Caco-2 (cell line): ENCODE measurements at regions not wholly inside any gene's neighbourhood (a gene's known extent, or its start where the extent isn't known, plus 50 kb on each side); places are given as distances from the start of the nearest gene placed in this dataset.

Experiments used
- BruUV-seq: library from RNA; stranded (reverse); fragments of 400-500 nt; replicated peaks from 2 replicates; lab custom pipeline; 2021; lab: Mats Ljungman, UMichigan
- CTCF ChIA-PET: fragments of 300-600 bp; sonication (Branson Sonifier 250); formaldehyde crosslinking; loops from one replicate; lab custom pipeline; 2022; ENCODE audit warnings: antibody characterized with exemption; lab: Charles Lee
- POLR2A ChIA-PET: fragments of 300-600 bp; sonication (Branson Sonifier 250); formaldehyde crosslinking; loops from one replicate; lab custom pipeline; 2022; ENCODE audit warnings: antibody characterized with exemption; lab: Charles Lee
- DNase-seq, 2 experiments: peaks; one replicate each; pipeline versions ENCODE4 v3.0.0 to v3.0.0-alpha.2; 2020 to 2022
- H3K27me3 ChIP-seq: replicated peaks from 2 replicates; pipeline ENCODE4 v1.6.0; 2011; ENCODE audit warnings: low read length; ENCODE audit not compliant: control insufficient read depth, insufficient read depth
- H3K36me3 ChIP-seq: 2 replicates; pipeline ENCODE4 v1.5.1; 2011; ENCODE audit warnings: low read length; ENCODE audit not compliant: control insufficient read depth, insufficient read depth
- H3K4me1 ChIP-seq: fragments of 250-450 bp; sonication (Bioruptor Pico); 2 replicates; pipeline ENCODE4 v1.5.1; 2020; ENCODE audit warnings: mild to moderate bottlenecking
- H3K4me3 ChIP-seq: 2 replicates; pipeline ENCODE4 v1.5.1; 2011; ENCODE audit warnings: low read depth, mild to moderate bottlenecking, control low read depth, low read length
- H3K9me3 ChIP-seq: fragments of 250-450 bp; sonication (Bioruptor Pico); 2 replicates; pipeline ENCODE4 v1.5.1; 2020; ENCODE audit warnings: mild to moderate bottlenecking, moderate library complexity
- H3K27ac Mint-ChIP-seq: one replicate; pipeline ENCODE4 v1.8.0; 2022; ENCODE audit warnings: mixed read lengths; ENCODE audit not compliant: unreplicated experiment
- H3K27me3 Mint-ChIP-seq: one replicate; pipeline ENCODE4 v1.8.0; 2022; ENCODE audit warnings: mixed read lengths; ENCODE audit not compliant: insufficient read depth, unreplicated experiment
- H3K36me3 Mint-ChIP-seq: one replicate; pipeline ENCODE4 v1.8.0; 2022; ENCODE audit warnings: mild to moderate bottlenecking, mixed read lengths; ENCODE audit not compliant: insufficient read depth, unreplicated experiment
- H3K4me1 Mint-ChIP-seq: one replicate; pipeline ENCODE4 v1.8.0; 2022; ENCODE audit warnings: low read depth, mixed read lengths; ENCODE audit not compliant: unreplicated experiment
- H3K4me3 Mint-ChIP-seq: one replicate; pipeline ENCODE4 v1.8.0; 2022; ENCODE audit warnings: mild to moderate bottlenecking, moderate library complexity, mixed read lengths; ENCODE audit not compliant: unreplicated experiment
- H3K9me3 Mint-ChIP-seq: one replicate; pipeline ENCODE4 v1.8.0; 2022; ENCODE audit warnings: mixed read lengths; ENCODE audit not compliant: unreplicated experiment
- CTCF ChIP-seq, 2 experiments: fragments of 200-600 bp in 1 of 2; IDR thresholded peaks; 1 replicate in 1 of 2; 2 replicates in 1 of 2; pipeline versions ENCODE4 v1.5.1 to v1.8.0; 2011 to 2022; ENCODE audit warnings: antibody characterized with exemption in 1 of 2, control low read depth in 1 of 2, inconsistent platforms in 1 of 2, low read depth in 1 of 2, low read length in 1 of 2, mild to moderate bottlenecking in 1 of 2, moderate library complexity in 1 of 2; ENCODE audit not compliant: insufficient read depth in 1 of 2, severe bottlenecking in 1 of 2, unreplicated experiment in 1 of 2
- intact Hi-C: fragments of 100-400 bp; cut with micrococcal nuclease; formaldehyde crosslinking; loops from one replicate; pipeline ENCODE4 v1.10.0; 2022; ENCODE audit not compliant: unreplicated experiment

- CTCF ChIA-PET: no interaction called here
- POLR2A ChIA-PET: no interaction called here
- Histone ChIP-seq H3K4me3 (no peak overlapping the region), H3K9me3 (no peaks in the 10 kb centered on the region), H3K36me3 (no peaks in the 10 kb centered on the region), H3K27me3 (no peaks in the 10 kb centered on the region), H3K4me1 (peaks cover 12% of the 10 kb centered on the region)
- DNase-seq: no peak
- Mint-ChIP-seq H3K36me3 (no peaks in the 10 kb centered on the region), H3K4me3 (no peak overlapping the region), H3K27me3 (peaks cover 9% of the 10 kb centered on the region), H3K9me3 (no peaks in the 10 kb centered on the region), H3K27ac (peak overlapping the region; percentile 45), H3K4me1 (peaks cover 9% of the 10 kb centered on the region)
- TF ChIP-seq CTCF (IDR thresholded peaks at IDR 0.05; ENCODE audit: insufficient read depth in 1 of 2, low read depth in 1 of 2, low read length in 1 of 2, severe bottlenecking in 1 of 2, unreplicated experiment in 1 of 2): no peak
- no TSS peak for BruUV-seq
- intact Hi-C loops: no loop called here
Measured at GRCh38 chr3:16663854-16664712, 58.9 kb upstream of the DAZL start.

GRCh38 chr3:16665282-16665741, 60.1 kb upstream of the DAZL start:
- intact Hi-C loops: no loop called here
- Mint-ChIP-seq H3K9me3 (no peaks in the 10 kb centered on the region), H3K4me3 (no peak overlapping the region), H3K36me3 (no peaks in the 10 kb centered on the region), H3K27ac (peak overlapping the region; percentile 45), H3K27me3 (peaks cover 8% of the 10 kb centered on the region), H3K4me1 (peaks cover 9% of the 10 kb centered on the region)
- TF ChIP-seq CTCF (IDR thresholded peaks at IDR 0.05; ENCODE audit: insufficient read depth in 1 of 2, low read depth in 1 of 2, low read length in 1 of 2, severe bottlenecking in 1 of 2, unreplicated experiment in 1 of 2): no peak
- ChIA-PET CTCF (interaction anchor here (0.7 kb wide), 1 partner anchor 1811 kb away, joined by 3 read pairs; no protein-coding TSS in a partner anchor), POLR2A (no interaction called here)
- Histone ChIP-seq H3K9me3 (no peaks in the 10 kb centered on the region), H3K4me3 (no peak overlapping the region), H3K4me1 (peaks cover 12% of the 10 kb centered on the region), H3K36me3 (no peaks in the 10 kb centered on the region), H3K27me3 (no peaks in the 10 kb centered on the region)
- DNase-seq: peak; percentile 56 to 81
- BruUV-seq: no TSS peak

GRCh38 chr3:16666206-16666605, 61.0 kb upstream of the DAZL start:
- no peak for TF ChIP-seq CTCF (IDR thresholded peaks at IDR 0.05; ENCODE audit: insufficient read depth in 1 of 2, low read depth in 1 of 2, low read length in 1 of 2, severe bottlenecking in 1 of 2, unreplicated experiment in 1 of 2)
- no peak for DNase-seq
- Mint-ChIP-seq H3K9me3 (no peaks in the 10 kb centered on the region), H3K36me3 (no peaks in the 10 kb centered on the region), H3K27ac (no peak overlapping the region), H3K4me3 (no peak overlapping the region), H3K27me3 (peaks cover 6% of the 10 kb centered on the region), H3K4me1 (peaks cover 9% of the 10 kb centered on the region)
- ChIA-PET POLR2A (no interaction called here), CTCF (interaction anchor here (0.7 kb wide), 1 partner anchor 1812 kb away, joined by 3 read pairs; no protein-coding TSS in a partner anchor)
- H3K9me3 ChIP-seq: no peaks in the 10 kb centered on the region
- no peak overlapping the region for H3K4me3 ChIP-seq
- BruUV-seq: no TSS peak
- no peaks in the 10 kb centered on the region for H3K27me3 ChIP-seq
- intact Hi-C loops: no loop called here
- peaks cover 12% of the 10 kb centered on the region for H3K4me1 ChIP-seq
- H3K36me3 ChIP-seq: no peaks in the 10 kb centered on the region
